D721Med (cell line): ENCODE measurements at regions not wholly inside any gene's neighbourhood (a gene's known extent, or its start where the extent isn't known, plus 50 kb on each side); places are given as distances from the start of the nearest gene placed in this dataset.
"Not testable (repeated sequence)": the region's sequence is repeated elsewhere in the genome, so short reads cannot be mapped to it uniquely, and the experiment has no call there.

Source experiments
- DNase-seq: peaks from one replicate; pipeline ENCODE4 v3.0.0; 2011; ENCODE audit warnings: low spot score; ENCODE audit not compliant: insufficient read length
- FAIRE-seq: peaks from 2 replicates; lab custom pipeline; 2011; peaks lifted over from hg19 to GRCh38; lab: Jason Lieb, UNC
- CTCF ChIP-seq: IDR thresholded peaks from 2 replicates; pipeline ENCODE4 v1.5.1; 2012; ENCODE audit warnings: mild to moderate bottlenecking, control low read depth; ENCODE audit not compliant: insufficient read depth; ENCODE audit errors: missing control alignments

GRCh38 chr6:20263059-20263458 lies 50.8 kb upstream of the MBOAT1 start:
- DNase-seq (no peak), FAIRE-seq (no peak)
- TF ChIP-seq CTCF: no peak

- FAIRE-seq: no peak
These were observed 53.6 kb upstream of the MBOAT1 start for GRCh38 chr6:20265842-20266241.

GRCh38 chr6:20266851-20267608 lies 54.8 kb upstream of the MBOAT1 start:
- FAIRE-seq (no peak), DNase-seq (no peak)
- no peak for TF ChIP-seq CTCF

More at GRCh38 chr6:20265842-20266241, 53.6 kb upstream of the MBOAT1 start:
- TF ChIP-seq CTCF: no peak
- DNase-seq: no peak

- no peak for TF ChIP-seq CTCF
- DNase-seq (no peak), FAIRE-seq (no peak)
These were observed 56.9 kb upstream of the MBOAT1 start for GRCh38 chr6:20269181-20269580.

GRCh38 chr6:20271818-20272217 lies 59.5 kb upstream of the MBOAT1 start:
- TF ChIP-seq CTCF: no peak

GRCh38 chr6:20274137-20274536 lies 61.9 kb upstream of the MBOAT1 start:
- FAIRE-seq (no peak), DNase-seq (no peak)
- no peak for TF ChIP-seq CTCF

More at GRCh38 chr6:20271818-20272217, 59.5 kb upstream of the MBOAT1 start:
- no peak for FAIRE-seq
- no peak for DNase-seq

- not testable (repeated sequence) for FAIRE-seq, DNase-seq
These were observed 63.6 kb upstream of the MBOAT1 start for GRCh38 chr6:20275837-20276236.

GRCh38 chr6:20277724-20278123 lies 65.5 kb upstream of the MBOAT1 start:
- DNase-seq, FAIRE-seq: not testable (repeated sequence)
